ENCODE measurements at regions not wholly inside any gene's neighbourhood (a gene's known extent, or its start where the extent isn't known, plus 50 kb on each side); places are given as distances from the start of the nearest gene placed in this dataset.

GRCh38 chr10:131537281-131537680, 225.8 kb upstream of the TCERG1L start:
- TF ChIP-seq CTCF (IDR thresholded peaks at IDR 0.05; ENCODE audit: poor library complexity) (no peak), EZH2 (IDR thresholded peaks at IDR 0.05; ENCODE audit: borderline replicate concordance) (no peak), EZH2phosphoT487 (IDR thresholded peaks at IDR 0.05; ENCODE audit: low read depth, severe bottlenecking, unreplicated experiment) (no peak)
